Astrocyte (in vitro differentiated cells and primary cell): ENCODE measurements at regions not wholly inside any gene's neighbourhood (a gene's known extent, or its start where the extent isn't known, plus 50 kb on each side); places are given as distances from the start of the nearest gene placed in this dataset.

Experiments used
- DNase-seq: peaks from one replicate; pipeline ENCODE4 v3.0.0-alpha.2; 2010; ENCODE audit warnings: low read depth
- FAIRE-seq: peaks from 2 replicates; lab custom pipeline; 2011; peaks lifted over from hg19 to GRCh38; lab: Jason Lieb, UNC
- H2AFZ ChIP-seq: 2 replicates; pipeline ENCODE4 v1.6.0; 2012; ENCODE audit warnings: low read depth, low read length, inconsistent platforms
- H3K27ac ChIP-seq: 2 replicates; pipeline ENCODE4 v1.5.1; 2011; ENCODE audit warnings: low read depth, low read length, inconsistent platforms
- H3K27me3 ChIP-seq: 2 replicates; pipeline ENCODE4 v1.6.0; 2011; ENCODE audit warnings: low read length, inconsistent platforms; ENCODE audit not compliant: insufficient read depth
- H3K36me3 ChIP-seq: 2 replicates; pipeline ENCODE4 v1.5.1; 2011; ENCODE audit warnings: low read length, inconsistent platforms; ENCODE audit not compliant: insufficient read depth
- H3K4me1 ChIP-seq: 2 replicates; pipeline ENCODE4 v1.5.1; 2011; ENCODE audit warnings: low read length, inconsistent platforms; ENCODE audit not compliant: insufficient read depth
- H3K4me2 ChIP-seq: 2 replicates; pipeline ENCODE4 v1.6.0; 2012; ENCODE audit warnings: low read length, inconsistent platforms
- H3K4me3 ChIP-seq: 2 replicates; pipeline ENCODE4 v1.5.1; 2011; ENCODE audit warnings: low read depth, mild to moderate bottlenecking, low read length, inconsistent platforms; ENCODE audit not compliant: insufficient read depth
- H3K79me2 ChIP-seq: 2 replicates; pipeline ENCODE4 v1.6.0; 2012; ENCODE audit warnings: mild to moderate bottlenecking, low read length, inconsistent platforms; ENCODE audit not compliant: insufficient read depth
- H3K9ac ChIP-seq: 2 replicates; pipeline ENCODE4 v1.6.0; 2012; ENCODE audit warnings: mild to moderate bottlenecking, low read length, inconsistent platforms
- H3K9me3 ChIP-seq: 2 replicates; pipeline ENCODE4 v1.5.1; 2012; ENCODE audit warnings: low read depth, mild to moderate bottlenecking, low read length, inconsistent platforms; ENCODE audit not compliant: insufficient read depth
- H4K20me1 ChIP-seq: 2 replicates; pipeline ENCODE4 v1.6.0; 2012; ENCODE audit warnings: low read length, inconsistent platforms; ENCODE audit not compliant: insufficient read depth
- H3K27ac Mint-ChIP-seq: one replicate; pipeline ENCODE4 v1.8.0; 2021; ENCODE audit warnings: mild to moderate bottlenecking, mixed read lengths; ENCODE audit not compliant: unreplicated experiment
- H3K27me3 Mint-ChIP-seq: one replicate; pipeline ENCODE4 v1.8.0; 2021; ENCODE audit warnings: low read depth, mixed read lengths; ENCODE audit not compliant: unreplicated experiment
- H3K36me3 Mint-ChIP-seq: one replicate; pipeline ENCODE4 v1.8.0; 2021; ENCODE audit warnings: low read depth, mixed read lengths; ENCODE audit not compliant: unreplicated experiment
- H3K4me1 Mint-ChIP-seq: one replicate; pipeline ENCODE4 v1.8.0; 2021; ENCODE audit warnings: low read depth, mixed read lengths; ENCODE audit not compliant: unreplicated experiment
- H3K4me3 Mint-ChIP-seq: one replicate; pipeline ENCODE4 v1.8.0; 2021; ENCODE audit warnings: mild to moderate bottlenecking, moderate library complexity, mixed read lengths; ENCODE audit not compliant: unreplicated experiment
- H3K9me3 Mint-ChIP-seq: one replicate; pipeline ENCODE4 v1.8.0; 2021; ENCODE audit warnings: mild to moderate bottlenecking, mixed read lengths; ENCODE audit not compliant: unreplicated experiment
- EZH2 ChIP-seq: IDR thresholded peaks from 2 replicates; pipeline ENCODE4 v1.6.1; 2012; ENCODE audit warnings: mild to moderate bottlenecking, low read length, inconsistent platforms; ENCODE audit not compliant: insufficient read depth
- TF ChIP-seq, protein P1 (sequence below): IDR thresholded peaks from 2 replicates; pipeline ENCODE4 v1.5.1; 2011; ENCODE audit warnings: low read depth, mild to moderate bottlenecking, inconsistent platforms, low read length, moderate library complexity; ENCODE audit not compliant: insufficient read depth

DNA sequence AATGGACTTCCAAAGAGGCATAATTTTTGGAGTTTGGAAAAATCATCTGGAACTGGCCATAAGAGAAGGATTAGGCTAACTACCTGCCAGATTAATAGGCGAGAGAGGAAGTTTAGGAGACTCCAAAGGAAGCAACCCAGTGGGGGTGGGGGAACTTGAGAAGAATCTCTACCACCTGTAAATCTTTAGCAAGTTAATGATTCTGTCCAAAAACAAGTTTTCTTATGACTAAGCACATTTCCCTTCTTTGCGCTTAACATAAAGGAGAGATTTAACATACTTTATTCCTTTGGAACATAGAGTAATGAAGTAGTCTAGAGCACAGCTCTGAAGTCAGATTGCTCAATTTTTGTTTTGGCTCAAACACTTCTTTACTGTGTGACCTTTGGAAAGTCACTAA is 58.2 kb upstream of the PAPPA start:
- Histone ChIP-seq H2AFZ (no peak overlapping the region), H3K36me3 (no peaks in the 10 kb centered on the region), H3K4me2 (no peak overlapping the region), H3K27me3 (peaks cover 2% of the 10 kb centered on the region), H3K9me3 (no peaks in the 10 kb centered on the region), H3K79me2 (no peaks in the 10 kb centered on the region), H3K4me3 (no peak overlapping the region), H3K27ac (no peak overlapping the region), H4K20me1 (no peaks in the 10 kb centered on the region), H3K4me1 (peaks cover 2% of the 10 kb centered on the region), H3K9ac (no peak overlapping the region)
- Mint-ChIP-seq H3K9me3 (peaks cover 6% of the 10 kb centered on the region), H3K4me1 (peaks cover 15% of the 10 kb centered on the region), H3K27ac (no peak overlapping the region), H3K36me3 (no peaks in the 10 kb centered on the region), H3K27me3 (no peaks in the 10 kb centered on the region), H3K4me3 (no peak overlapping the region)
- DNase-seq (no peak), FAIRE-seq (no peak)
- TF ChIP-seq, protein P1, sequence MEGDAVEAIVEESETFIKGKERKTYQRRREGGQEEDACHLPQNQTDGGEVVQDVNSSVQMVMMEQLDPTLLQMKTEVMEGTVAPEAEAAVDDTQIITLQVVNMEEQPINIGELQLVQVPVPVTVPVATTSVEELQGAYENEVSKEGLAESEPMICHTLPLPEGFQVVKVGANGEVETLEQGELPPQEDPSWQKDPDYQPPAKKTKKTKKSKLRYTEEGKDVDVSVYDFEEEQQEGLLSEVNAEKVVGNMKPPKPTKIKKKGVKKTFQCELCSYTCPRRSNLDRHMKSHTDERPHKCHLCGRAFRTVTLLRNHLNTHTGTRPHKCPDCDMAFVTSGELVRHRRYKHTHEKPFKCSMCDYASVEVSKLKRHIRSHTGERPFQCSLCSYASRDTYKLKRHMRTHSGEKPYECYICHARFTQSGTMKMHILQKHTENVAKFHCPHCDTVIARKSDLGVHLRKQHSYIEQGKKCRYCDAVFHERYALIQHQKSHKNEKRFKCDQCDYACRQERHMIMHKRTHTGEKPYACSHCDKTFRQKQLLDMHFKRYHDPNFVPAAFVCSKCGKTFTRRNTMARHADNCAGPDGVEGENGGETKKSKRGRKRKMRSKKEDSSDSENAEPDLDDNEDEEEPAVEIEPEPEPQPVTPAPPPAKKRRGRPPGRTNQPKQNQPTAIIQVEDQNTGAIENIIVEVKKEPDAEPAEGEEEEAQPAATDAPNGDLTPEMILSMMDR = no peak
- TF ChIP-seq EZH2 = no peak

- H3K36me3 ChIP-seq = no peaks in the 10 kb centered on the region
- H3K4me1 ChIP-seq = peaks cover 5% of the 10 kb centered on the region
- peaks cover 20% of the 10 kb centered on the region for H3K4me1 Mint-ChIP-seq
- peak; percentile 53 for DNase-seq
- H3K9me3 ChIP-seq = no peaks in the 10 kb centered on the region
- TF ChIP-seq, protein P1 = no peak
- no peak for TF ChIP-seq EZH2
- no peaks in the 10 kb centered on the region for H3K27me3 Mint-ChIP-seq
- peaks cover 2% of the 10 kb centered on the region for H3K9me3 Mint-ChIP-seq
- no peak overlapping the region for H3K4me3 Mint-ChIP-seq
- no peak overlapping the region for H3K9ac ChIP-seq
- H3K36me3 Mint-ChIP-seq = no peaks in the 10 kb centered on the region
- FAIRE-seq = no peak
- H3K79me2 ChIP-seq = no peaks in the 10 kb centered on the region
- H3K4me3 ChIP-seq = no peak overlapping the region
- no peak overlapping the region for H3K27ac ChIP-seq
- no peak overlapping the region for H2AFZ ChIP-seq
- no peak overlapping the region for H3K4me2 ChIP-seq
- H4K20me1 ChIP-seq = no peaks in the 10 kb centered on the region
- H3K27ac Mint-ChIP-seq = no peak overlapping the region
- H3K27me3 ChIP-seq = peaks cover 2% of the 10 kb centered on the region
Observed at GRCh38 chr9:116096046-116096445, 57.5 kb upstream of the PAPPA start.

DNA sequence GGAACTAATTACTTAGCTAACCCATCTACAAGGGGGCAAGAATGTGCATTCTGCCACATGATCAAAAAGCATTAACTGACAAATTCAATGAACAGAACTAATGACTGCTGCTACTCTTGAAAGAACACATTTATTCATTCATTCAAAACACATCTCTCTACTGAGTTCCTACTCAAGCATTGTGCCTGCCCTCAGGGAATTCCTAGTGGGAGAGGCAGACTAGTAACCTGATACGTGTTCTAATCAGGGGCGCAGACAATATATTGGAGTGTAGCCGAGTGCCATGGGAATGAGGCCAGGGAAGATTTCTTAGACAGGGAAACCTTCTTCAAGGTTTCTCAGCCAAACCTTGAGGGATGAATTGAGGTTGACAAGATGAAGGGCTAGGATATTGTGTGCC is 56.7 kb upstream of the PAPPA start:
- H3K4me1 Mint-ChIP-seq = peaks cover 20% of the 10 kb centered on the region
- no peaks in the 10 kb centered on the region for H3K36me3 Mint-ChIP-seq
- no peak overlapping the region for H3K27ac ChIP-seq
- H3K27ac Mint-ChIP-seq = no peak overlapping the region
- H2AFZ ChIP-seq = no peak overlapping the region
- DNase-seq = no peak
- no peaks in the 10 kb centered on the region for H3K36me3 ChIP-seq
- no peak for FAIRE-seq
- peaks cover 2% of the 10 kb centered on the region for H3K9me3 Mint-ChIP-seq
- H3K4me3 Mint-ChIP-seq = no peak overlapping the region
- no peaks in the 10 kb centered on the region for H3K27me3 Mint-ChIP-seq
- no peak overlapping the region for H3K4me3 ChIP-seq
- H3K9me3 ChIP-seq = no peaks in the 10 kb centered on the region
- H3K4me2 ChIP-seq = no peak overlapping the region
- no peak for TF ChIP-seq EZH2
- TF ChIP-seq, protein P1 = no peak
- no peaks in the 10 kb centered on the region for H4K20me1 ChIP-seq
- peaks cover 6% of the 10 kb centered on the region for H3K4me1 ChIP-seq
- H3K9ac ChIP-seq = no peak overlapping the region
- peaks cover 2% of the 10 kb centered on the region for H3K27me3 ChIP-seq
- H3K79me2 ChIP-seq = no peaks in the 10 kb centered on the region
